HL-60/S4 (cell line): ENCODE measurements at regions not wholly inside any gene's neighbourhood (a gene's known extent, or its start where the extent isn't known, plus 50 kb on each side); places are given as distances from the start of the nearest gene placed in this dataset.

Experiments
- in situ Hi-C: fragments of 300-500 bp; cut with MboI; formaldehyde crosslinking; loops from 2 replicates; pipeline ENCODE4 v1.14.3; 2022; ENCODE audit warnings: low sequenced_read_pairs

GRCh38 chr6:164502833-164503232 lies 806.6 kb downstream of the C6orf118 start:
- in situ Hi-C loops, result no loop called here

DNA sequence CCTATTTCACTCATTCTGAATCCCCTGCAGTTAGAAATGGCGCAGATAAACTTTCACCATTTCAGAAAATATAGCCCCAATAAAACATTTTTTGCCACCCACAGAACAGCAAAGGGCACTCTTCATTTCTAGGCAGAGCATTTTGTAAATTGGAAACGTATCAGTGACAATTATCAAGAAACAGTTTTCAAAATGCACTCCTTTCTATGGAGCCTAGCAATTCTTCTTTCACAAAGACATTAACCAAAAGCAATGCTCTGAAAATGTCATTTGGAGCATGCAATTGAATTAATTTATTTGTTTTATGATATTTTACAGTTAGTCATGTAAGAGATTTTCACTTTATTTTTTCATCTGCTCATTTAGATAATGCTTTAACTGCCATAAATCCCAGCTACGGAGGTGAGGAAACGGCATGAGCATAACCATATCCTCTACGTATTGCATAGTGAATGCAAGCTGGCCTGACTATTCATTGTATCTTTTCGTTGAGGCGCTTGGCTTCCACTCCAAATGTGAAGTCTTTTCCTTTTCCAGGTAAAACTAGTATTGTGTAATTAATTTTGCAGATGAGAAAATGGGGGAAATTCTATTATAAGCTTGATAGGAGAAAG lies 813.4 kb downstream of the C6orf118 start:
- in situ Hi-C loops, result no loop called here

DNA sequence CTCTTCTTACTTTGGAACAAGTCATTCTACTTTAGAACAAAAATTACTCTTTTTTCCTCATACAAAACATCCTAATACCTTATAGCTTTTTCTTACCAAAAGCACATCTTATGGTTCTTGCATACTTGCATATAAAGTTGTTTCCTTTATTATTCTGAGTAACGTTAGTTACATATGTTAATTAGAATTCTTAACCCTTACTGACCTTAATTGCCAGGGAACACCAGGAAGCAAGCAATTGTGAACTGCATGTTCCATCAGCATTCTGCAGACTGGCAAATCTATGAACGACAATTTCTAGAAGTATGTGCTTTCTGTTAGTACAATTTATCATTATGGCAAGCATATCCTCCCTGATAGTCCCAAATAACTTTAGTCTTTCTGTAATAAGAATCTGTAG lies 831.0 kb downstream of the C6orf118 start:
- in situ Hi-C loops, result no loop called here

DNA sequence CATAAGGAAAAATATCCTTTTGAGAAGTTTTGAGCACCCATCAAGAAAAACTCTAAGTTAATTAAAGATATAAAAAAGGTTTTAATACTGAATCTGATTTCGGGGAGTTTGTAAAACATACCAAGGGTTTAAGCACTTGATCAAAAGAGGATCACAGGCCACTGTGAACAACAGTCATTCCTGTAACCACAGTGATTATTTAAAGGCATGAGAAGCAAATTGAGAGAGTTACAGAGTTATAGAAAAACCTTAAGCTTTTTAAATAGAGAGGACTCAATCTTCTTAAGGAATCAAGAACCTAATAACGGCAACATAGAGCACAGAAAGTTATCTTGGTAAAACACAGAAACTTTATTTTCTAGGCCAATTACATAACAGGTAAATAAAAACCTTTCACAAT lies 831.6 kb downstream of the C6orf118 start:
- in situ Hi-C loops, result no loop called here

DNA sequence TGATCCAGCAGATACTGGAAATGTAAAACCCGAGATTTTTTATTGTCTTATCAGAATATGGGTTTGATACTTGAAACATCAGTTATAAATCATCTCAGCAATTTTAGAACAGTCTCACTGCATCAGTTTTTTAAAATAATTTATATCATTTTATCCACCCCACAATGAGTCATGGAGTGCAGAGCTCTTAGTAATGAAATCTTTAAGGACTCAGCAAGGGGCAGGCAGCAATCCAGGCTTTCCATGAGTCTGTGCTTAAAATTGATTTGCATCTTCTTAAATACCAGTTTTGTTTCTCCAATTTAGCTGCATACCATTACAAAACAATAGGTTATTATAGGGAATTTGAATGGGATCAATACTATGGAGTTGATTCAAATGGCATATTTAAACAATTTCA lies 832.3 kb downstream of the C6orf118 start:
- in situ Hi-C loops, result no loop called here

DNA sequence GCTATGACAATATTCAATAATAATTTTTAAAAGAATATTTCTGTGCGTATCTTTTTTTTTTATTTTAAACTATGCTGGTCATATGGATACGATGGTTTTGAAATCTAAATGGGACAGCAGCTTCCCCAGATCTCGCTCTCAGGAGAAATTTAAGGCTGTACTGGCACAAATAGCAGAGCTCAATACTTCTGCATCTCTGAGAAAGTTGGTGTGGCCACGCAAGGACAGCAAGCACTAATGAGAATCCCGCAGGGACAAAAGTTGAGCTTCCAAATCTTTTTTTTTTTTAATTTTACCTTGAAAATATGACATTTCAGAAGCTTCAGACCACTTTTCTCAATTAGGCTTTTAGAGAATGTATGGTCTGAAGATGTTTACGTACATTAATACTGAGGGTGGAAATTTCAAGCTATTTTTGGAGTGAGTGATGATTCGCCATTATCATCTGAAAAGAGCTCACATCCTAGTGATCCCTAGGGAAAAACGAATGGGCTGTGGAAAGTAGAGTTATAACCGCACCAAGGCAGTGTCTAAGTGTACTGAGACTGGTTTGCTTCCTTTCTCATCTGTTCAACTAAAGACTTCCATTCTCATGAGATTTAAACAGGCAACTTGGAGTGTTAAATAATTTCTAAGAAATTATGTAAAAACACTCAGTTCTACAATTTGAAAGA lies 840.0 kb downstream of the C6orf118 start:
- in situ Hi-C loops, result no loop called here

DNA sequence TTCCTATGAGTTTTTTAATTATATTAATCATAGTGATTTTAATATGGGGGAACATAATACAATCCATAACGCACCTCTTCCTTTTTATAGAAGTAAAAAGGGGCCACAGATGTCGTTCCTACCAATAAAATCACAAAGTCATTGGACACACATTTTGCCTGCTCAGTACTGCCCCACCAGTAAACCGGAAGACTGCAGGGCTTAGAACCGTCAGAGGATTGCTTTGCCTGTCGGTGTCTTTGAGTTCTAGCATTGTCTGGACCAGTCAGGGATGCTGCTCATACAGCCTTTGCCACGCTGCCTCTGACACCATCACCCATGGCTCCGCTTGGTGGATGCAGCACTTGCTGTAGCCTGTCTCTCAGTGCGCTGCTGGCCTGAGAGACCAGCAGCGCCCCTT lies 853.6 kb downstream of the C6orf118 start:
- in situ Hi-C loops, result no loop called here

DNA sequence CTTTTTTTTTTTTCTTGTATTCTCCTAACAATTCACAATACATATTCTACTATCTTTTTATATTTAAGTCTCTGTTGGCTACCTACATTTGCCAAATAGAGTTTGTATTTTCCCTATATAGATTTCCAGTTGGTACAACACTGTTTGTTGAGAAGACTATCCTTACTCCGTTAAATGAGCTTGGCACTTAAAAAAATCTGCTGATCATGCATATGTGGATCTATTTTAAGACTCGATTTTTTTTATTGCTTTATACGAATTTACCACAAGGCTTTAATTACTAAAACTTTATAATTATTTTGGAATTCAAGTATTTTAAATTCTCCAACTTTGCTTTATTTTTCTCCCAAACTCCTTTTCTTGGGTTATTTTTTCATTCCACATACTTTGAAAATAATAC lies 855.6 kb downstream of the C6orf118 start:
- in situ Hi-C loops, result no loop called here

GRCh38 chr6:164442572-164442971 lies 866.8 kb downstream of the C6orf118 start:
- in situ Hi-C loops, result no loop called here

DNA sequence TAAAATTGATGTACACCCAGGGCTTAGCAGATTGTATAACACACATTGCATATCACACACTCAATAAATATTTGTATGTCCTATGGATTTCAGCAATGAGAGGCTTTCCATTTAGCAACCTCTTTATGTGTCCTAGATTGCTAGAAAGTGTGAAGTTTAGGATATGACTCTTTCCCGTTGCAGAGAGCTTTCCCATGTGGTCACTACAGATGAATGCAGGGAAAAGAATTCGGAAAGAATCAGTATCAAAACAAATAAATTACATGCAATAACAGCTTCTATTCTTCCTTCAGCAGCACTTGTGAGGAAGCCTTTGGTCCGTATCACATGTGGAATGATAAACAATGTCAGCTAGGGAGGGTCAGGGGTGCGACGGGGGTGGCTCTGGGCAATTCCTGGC lies 870.1 kb downstream of the C6orf118 start:
- in situ Hi-C loops, result no loop called here

GRCh38 chr6:164436976-164437375 lies 872.4 kb downstream of the C6orf118 start:
- in situ Hi-C loops, result no loop called here

DNA sequence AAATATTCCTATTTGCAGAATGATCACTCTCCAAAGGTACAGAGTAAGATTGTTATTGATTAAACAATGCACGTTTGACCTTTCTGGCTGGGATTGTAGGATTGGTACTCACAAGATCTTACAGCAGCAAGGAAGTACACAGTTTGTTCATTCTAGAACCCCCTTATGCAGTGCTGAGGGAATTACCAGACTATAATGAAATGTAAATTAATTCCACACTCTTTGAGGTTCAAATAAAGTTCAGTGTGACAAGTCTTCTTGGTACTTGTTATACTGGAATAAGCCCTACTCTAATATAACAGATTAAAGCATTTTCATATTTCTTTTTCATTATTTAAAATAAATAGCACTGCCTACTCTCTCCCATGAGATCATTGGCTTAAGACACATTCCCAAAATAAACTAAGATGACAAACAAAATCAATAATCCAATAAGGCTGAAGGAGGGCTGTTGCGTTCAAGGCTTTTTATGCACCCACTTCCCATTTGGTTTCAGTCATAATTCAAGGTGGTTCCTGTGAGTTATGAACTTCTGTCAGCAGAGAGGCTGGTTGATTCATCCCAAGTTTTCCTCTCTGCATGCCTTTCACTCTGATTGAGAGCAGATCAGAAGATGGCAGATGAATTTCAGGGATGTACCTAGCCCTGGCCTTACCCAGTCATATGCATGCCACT lies 881.5 kb downstream of the C6orf118 start:
- in situ Hi-C loops, result no loop called here

GRCh38 chr6:164424489-164424888 lies 884.9 kb downstream of the C6orf118 start:
- in situ Hi-C loops, result no loop called here

DNA sequence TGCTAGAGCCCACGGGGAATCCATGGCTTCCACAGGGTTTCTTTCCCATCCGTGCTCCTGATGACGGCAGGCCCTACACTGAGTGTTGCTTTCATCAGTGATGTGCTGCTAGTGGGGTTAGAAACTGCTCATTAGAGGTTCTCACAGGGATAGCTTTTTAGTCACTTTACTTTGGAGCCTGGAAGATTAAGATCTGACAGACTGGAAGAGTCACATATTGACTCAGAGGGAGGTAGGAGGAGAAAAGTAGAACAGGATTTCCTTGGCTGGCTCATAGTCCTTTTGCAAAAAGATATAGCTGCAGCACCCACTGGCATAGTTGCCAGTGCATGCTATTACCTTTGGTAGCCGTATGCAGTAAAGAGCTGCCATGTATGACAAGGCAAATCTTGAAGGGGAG lies 890.3 kb downstream of the C6orf118 start:
- in situ Hi-C loops, result no loop called here

GRCh38 chr6:164418262-164418588 lies 891.2 kb downstream of the C6orf118 start:
- in situ Hi-C loops, result no loop called here

DNA sequence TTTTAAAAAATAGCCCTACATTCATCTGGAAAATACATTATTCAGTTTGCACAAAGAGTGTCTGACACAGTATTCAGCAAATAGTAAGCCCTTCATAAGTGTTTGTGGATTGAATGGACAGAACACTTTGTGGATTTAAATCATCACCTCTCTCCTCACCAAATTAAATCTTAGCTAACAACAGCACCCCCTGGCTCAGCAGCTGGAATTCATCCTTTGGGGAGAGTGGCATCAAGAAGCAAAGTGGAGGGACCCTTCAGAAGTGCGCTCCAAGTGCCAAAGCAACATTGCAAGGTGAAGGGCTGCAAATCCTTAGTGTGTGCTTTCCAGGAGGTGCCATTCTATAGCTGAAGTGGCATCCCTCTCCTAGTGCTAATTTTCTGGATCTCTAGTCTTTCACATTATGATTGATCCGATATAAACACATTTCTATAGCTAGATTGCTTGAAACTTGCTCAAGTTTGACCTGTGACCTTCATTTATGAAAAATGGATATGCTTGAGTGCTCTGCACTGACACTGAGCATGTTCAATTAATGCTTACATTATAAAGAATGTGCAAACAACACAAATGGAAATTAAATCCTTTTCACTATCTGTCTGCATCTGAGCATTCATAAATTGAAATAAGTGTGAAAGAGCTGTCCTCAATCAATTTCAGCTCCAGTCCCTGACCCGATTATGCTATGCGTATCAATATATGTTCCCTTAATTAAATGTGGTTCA lies 891.7 kb downstream of the C6orf118 start:
- in situ Hi-C loops, result no loop called here

GRCh38 chr6:164415832-164416563 lies 893.4 kb downstream of the C6orf118 start:
- in situ Hi-C loops, result no loop called here

DNA sequence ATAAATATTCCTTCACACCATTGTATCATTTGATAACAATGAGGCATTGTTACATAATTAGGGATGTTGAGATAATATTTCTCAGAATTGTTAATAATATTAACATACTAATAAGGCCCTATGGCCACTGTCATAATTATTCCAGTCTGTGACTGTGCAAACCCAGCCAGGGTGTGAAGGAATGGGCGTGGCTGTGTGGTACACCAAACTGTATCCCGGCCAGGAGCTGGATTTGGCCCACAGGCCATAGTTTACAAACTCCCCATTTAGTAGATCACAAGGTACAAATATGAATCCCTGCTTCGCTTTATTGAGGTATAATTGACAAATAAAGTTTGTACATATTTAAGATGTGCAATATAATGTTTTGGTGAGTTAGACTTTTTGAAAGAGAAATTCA lies 894.7 kb downstream of the C6orf118 start:
- in situ Hi-C loops, result no loop called here

GRCh38 chr6:164412566-164412965 lies 896.8 kb downstream of the C6orf118 start:
- in situ Hi-C loops, result no loop called here

DNA sequence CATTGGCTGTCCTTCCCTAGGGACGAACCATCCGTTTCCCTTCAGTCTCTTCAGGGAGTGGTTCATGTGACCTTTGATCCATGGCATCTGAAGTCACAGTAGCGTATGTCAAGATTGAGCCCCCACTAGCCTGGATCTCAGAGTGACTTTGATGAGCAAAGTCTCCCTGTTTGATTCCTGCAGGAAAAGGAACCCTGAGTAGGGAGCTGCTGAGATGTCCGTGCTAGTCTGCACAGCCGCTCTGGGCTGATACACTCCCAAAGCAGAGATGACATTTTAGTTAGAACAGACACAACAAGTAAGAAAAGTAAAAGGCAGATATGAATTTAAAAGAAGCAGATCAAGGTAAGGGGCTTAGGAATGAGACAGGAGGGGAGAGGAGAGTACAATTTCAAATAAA lies 899.4 kb downstream of the C6orf118 start:
- in situ Hi-C loops, result no loop called here

GRCh38 chr6:164409309-164410009 lies 899.9 kb downstream of the C6orf118 start:
- in situ Hi-C loops, result no loop called here
